ENCODE measurements at regions not wholly inside any gene's neighbourhood (a gene's known extent, or its start where the extent isn't known, plus 50 kb on each side); places are given as distances from the start of the nearest gene placed in this dataset.

DNA sequence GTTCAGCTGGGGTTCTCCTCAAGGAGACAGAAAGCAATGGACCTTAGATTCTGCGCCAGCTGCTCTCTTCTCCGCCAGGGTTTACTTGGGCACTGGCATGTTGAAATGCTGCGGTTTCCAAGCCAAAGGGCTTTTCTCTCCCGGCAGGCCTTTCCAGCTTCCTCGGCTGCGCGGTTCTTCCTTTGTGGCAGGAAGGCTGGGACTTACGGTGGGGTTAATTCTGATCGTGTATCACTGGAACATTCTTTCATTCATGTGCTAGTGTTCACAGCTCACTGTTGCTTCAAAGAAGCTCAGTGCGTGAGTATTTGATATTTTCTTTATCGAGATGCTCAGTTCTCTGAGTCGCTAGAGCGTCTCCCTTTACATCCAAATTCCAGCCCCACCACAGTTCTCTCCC is 723.2 kb downstream of the UQCRFS1 start:
- no peak for TF ChIP-seq POLR2A (IDR thresholded peaks at IDR 0.05)
- TF ChIP-seq, protein P1, sequence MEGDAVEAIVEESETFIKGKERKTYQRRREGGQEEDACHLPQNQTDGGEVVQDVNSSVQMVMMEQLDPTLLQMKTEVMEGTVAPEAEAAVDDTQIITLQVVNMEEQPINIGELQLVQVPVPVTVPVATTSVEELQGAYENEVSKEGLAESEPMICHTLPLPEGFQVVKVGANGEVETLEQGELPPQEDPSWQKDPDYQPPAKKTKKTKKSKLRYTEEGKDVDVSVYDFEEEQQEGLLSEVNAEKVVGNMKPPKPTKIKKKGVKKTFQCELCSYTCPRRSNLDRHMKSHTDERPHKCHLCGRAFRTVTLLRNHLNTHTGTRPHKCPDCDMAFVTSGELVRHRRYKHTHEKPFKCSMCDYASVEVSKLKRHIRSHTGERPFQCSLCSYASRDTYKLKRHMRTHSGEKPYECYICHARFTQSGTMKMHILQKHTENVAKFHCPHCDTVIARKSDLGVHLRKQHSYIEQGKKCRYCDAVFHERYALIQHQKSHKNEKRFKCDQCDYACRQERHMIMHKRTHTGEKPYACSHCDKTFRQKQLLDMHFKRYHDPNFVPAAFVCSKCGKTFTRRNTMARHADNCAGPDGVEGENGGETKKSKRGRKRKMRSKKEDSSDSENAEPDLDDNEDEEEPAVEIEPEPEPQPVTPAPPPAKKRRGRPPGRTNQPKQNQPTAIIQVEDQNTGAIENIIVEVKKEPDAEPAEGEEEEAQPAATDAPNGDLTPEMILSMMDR (IDR thresholded peaks at IDR 0.05) = no peak
- no peak for TF ChIP-seq POLR2AphosphoS5 (IDR thresholded peaks at IDR 0.05)

Measured in sigmoid colon (tissue), 4 donors.